Upper lobe of left lung (tissue), 4 donors: ENCODE measurements at regions not wholly inside any gene's neighbourhood (a gene's known extent, or its start where the extent isn't known, plus 50 kb on each side); places are given as distances from the start of the nearest gene placed in this dataset.

ENCODE experiments used
- EP300 ChIP-seq, 4 donors: sonication (generic); formaldehyde crosslinking; IDR thresholded peaks; one replicate each; pipeline ENCODE4 v1.5.1; 2017; ENCODE audit warnings: antibody characterized with exemption in 4 of 4, control low read depth in 2 of 4
- POLR2A ChIP-seq, 4 donors: fragments of 450-650 bp; IDR thresholded peaks; one replicate each; pipeline ENCODE4 v1.5.1; 2016 to 2017; ENCODE audit warnings: antibody characterized with exemption in 4 of 4, mild to moderate bottlenecking in 2 of 4
- POLR2AphosphoS5 ChIP-seq, 2 donors: sonication (generic); formaldehyde crosslinking; IDR thresholded peaks; one replicate each; pipeline ENCODE4 v1.5.1; 2017; ENCODE audit warnings: antibody characterized with exemption in 2 of 2
- TF ChIP-seq, protein P1 (sequence below), 6 experiments: fragments of 450-650 bp in 4 of 6; fragments of 200-600 bp in 2 of 6; sonication (generic) in 2 of 6; IDR thresholded peaks; one replicate each; pipeline ENCODE4 v1.5.1; 2016 to 2019; ENCODE audit warnings: antibody characterized with exemption in 6 of 6

DNA sequence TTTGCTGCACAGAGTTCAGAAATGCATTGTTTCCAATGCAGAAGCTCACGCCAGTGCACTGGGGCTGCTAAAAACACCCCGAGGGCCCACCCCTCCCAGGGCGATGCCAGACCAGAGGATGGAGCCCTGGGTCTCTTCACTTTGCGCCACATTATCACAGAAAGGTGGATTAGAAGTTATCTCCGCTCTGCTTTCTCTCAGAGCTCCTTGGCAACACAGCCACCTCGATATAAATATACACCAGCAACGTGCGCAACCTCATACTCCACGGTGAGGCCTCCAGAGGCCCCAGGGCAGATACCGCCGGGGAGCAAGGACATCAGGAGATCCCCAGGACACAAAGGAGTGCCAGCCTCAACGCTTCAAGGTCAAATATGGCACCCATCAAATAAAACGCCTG lies 121.0 kb upstream of the TBX20 start:
- TF ChIP-seq, protein P1, sequence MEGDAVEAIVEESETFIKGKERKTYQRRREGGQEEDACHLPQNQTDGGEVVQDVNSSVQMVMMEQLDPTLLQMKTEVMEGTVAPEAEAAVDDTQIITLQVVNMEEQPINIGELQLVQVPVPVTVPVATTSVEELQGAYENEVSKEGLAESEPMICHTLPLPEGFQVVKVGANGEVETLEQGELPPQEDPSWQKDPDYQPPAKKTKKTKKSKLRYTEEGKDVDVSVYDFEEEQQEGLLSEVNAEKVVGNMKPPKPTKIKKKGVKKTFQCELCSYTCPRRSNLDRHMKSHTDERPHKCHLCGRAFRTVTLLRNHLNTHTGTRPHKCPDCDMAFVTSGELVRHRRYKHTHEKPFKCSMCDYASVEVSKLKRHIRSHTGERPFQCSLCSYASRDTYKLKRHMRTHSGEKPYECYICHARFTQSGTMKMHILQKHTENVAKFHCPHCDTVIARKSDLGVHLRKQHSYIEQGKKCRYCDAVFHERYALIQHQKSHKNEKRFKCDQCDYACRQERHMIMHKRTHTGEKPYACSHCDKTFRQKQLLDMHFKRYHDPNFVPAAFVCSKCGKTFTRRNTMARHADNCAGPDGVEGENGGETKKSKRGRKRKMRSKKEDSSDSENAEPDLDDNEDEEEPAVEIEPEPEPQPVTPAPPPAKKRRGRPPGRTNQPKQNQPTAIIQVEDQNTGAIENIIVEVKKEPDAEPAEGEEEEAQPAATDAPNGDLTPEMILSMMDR (IDR thresholded peaks at IDR 0.05), result no peak
- no peak for TF ChIP-seq POLR2A (IDR thresholded peaks at IDR 0.05)
- no peak for TF ChIP-seq EP300 (IDR thresholded peaks at IDR 0.05)
- TF ChIP-seq POLR2AphosphoS5 (IDR thresholded peaks at IDR 0.05), result no peak
